WTC11 (cell line): ENCODE measurements at regions not wholly inside any gene's neighbourhood (a gene's known extent, or its start where the extent isn't known, plus 50 kb on each side); places are given as distances from the start of the nearest gene placed in this dataset.

ENCODE experiments used
- ATAC-seq: fragments of 200-7000 bp; cut with Tn5 transposase; 2 replicates; pipeline ENCODE4 v1.10.0; 2021; ENCODE audit warnings: mild to moderate bottlenecking, moderate library complexity
- CTCF ChIA-PET: fragments of 300-600 bp; sonication (Branson Sonifier 250); formaldehyde crosslinking; loops from one replicate; lab custom pipeline; 2021; ENCODE audit warnings: antibody characterized with exemption; lab: Charles Lee
- POLR2A ChIA-PET: fragments of 350-600 bp; sonication (Branson Sonifier 250); formaldehyde crosslinking; loops from one replicate; lab custom pipeline; 2021; ENCODE audit warnings: antibody characterized with exemption; lab: Charles Lee
- DNase-seq: peaks from one replicate; pipeline ENCODE4 v3.0.0; 2021; ENCODE audit warnings: low spot score
- H3K27ac Mint-ChIP-seq: 2 replicates; pipeline ENCODE4 v1.8.0; 2021; ENCODE audit warnings: mixed read lengths
- H3K27me3 Mint-ChIP-seq: 2 replicates; pipeline ENCODE4 v1.8.0; 2021; ENCODE audit warnings: low read depth, mild to moderate bottlenecking, moderate library complexity, mixed read lengths
- H3K36me3 Mint-ChIP-seq: 2 replicates; pipeline ENCODE4 v1.8.0; 2021; ENCODE audit warnings: mixed read lengths
- H3K4me1 Mint-ChIP-seq: 2 replicates; pipeline ENCODE4 v1.8.0; 2022; ENCODE audit warnings: mixed read lengths
- H3K4me3 Mint-ChIP-seq: 2 replicates; pipeline ENCODE4 v1.8.0; 2021; ENCODE audit warnings: mild to moderate bottlenecking, moderate library complexity, mixed read lengths
- H3K9me3 Mint-ChIP-seq: 2 replicates; pipeline ENCODE4 v1.8.0; 2021; ENCODE audit warnings: mixed read lengths
- CREB1 ChIP-seq: sonication (generic); formaldehyde crosslinking; IDR thresholded peaks from 2 replicates; pipeline ENCODE4 v1.8.0; 2023; ENCODE audit warnings: mild to moderate bottlenecking, missing genetic modification reagents
- ELF4 ChIP-seq: sonication (generic); formaldehyde crosslinking; IDR thresholded peaks from 2 replicates; pipeline ENCODE4 v1.8.1; 2022; ENCODE audit warnings: low read depth, mild to moderate bottlenecking, moderate library complexity, missing genetic modification reagents
- FOXP1 ChIP-seq: sonication (generic); formaldehyde crosslinking; IDR thresholded peaks from 2 replicates; pipeline ENCODE4 v1.8.0; 2022; ENCODE audit warnings: missing genetic modification reagents, mild to moderate bottlenecking, moderate library complexity, borderline replicate concordance
- JUN ChIP-seq: sonication (generic); formaldehyde crosslinking; IDR thresholded peaks from 2 replicates; pipeline ENCODE4 v1.8.0; 2023; ENCODE audit warnings: mild to moderate bottlenecking, missing genetic modification reagents
- NFYB ChIP-seq: sonication (generic); formaldehyde crosslinking; conservative IDR thresholded peaks from 2 replicates; pipeline ENCODE4 v1.8.0; 2022; ENCODE audit warnings: low read depth, missing genetic modification reagents
- NR1H2 ChIP-seq: sonication (generic); formaldehyde crosslinking; IDR thresholded peaks from 2 replicates; pipeline ENCODE4 v1.9.0; 2021; ENCODE audit warnings: mild to moderate bottlenecking, moderate library complexity, missing genetic modification reagents
- NR2C2 ChIP-seq: sonication (generic); formaldehyde crosslinking; IDR thresholded peaks from 2 replicates; pipeline ENCODE4 v1.8.0; 2022; ENCODE audit warnings: mild to moderate bottlenecking, missing genetic modification reagents
- SMAD3 ChIP-seq: sonication (generic); formaldehyde crosslinking; IDR thresholded peaks from 2 replicates; pipeline ENCODE4 v1.8.0; 2022; ENCODE audit warnings: missing genetic modification reagents, mild to moderate bottlenecking, borderline replicate concordance
- SMAD4 ChIP-seq: sonication (generic); formaldehyde crosslinking; IDR thresholded peaks from 2 replicates; pipeline ENCODE4 v1.8.0; 2022; ENCODE audit warnings: mild to moderate bottlenecking, missing genetic modification reagents
- SOX15 ChIP-seq: fragments of 250-450 bp; sonication (Bioruptor Pico); IDR thresholded peaks from 2 replicates; pipeline ENCODE4 v1.9.0; 2021; ENCODE audit warnings: mild to moderate bottlenecking
- SP1 ChIP-seq: sonication (generic); formaldehyde crosslinking; conservative IDR thresholded peaks from 2 replicates; pipeline ENCODE4 v1.8.1; 2022; ENCODE audit warnings: missing genetic modification reagents
- ZNF219 ChIP-seq: sonication (generic); formaldehyde crosslinking; IDR thresholded peaks from 2 replicates; pipeline ENCODE4 v1.8.0; 2023; ENCODE audit warnings: missing genetic modification reagents, mild to moderate bottlenecking, borderline replicate concordance
- TF ChIP-seq, protein P1 (sequence below): sonication (generic); formaldehyde crosslinking; IDR thresholded peaks from 2 replicates; pipeline ENCODE4 v1.8.0; 2023; ENCODE audit warnings: missing genetic modification reagents
- TF ChIP-seq, protein P2 (sequence below): sonication (generic); formaldehyde crosslinking; IDR thresholded peaks from 2 replicates; pipeline ENCODE4 v1.8.0; 2022; ENCODE audit warnings: missing genetic modification reagents
- TF ChIP-seq, protein P3 (sequence below): fragments of 250-450 bp; sonication (Bioruptor Pico); conservative IDR thresholded peaks from 2 replicates; pipeline ENCODE4 v1.9.0; 2021; ENCODE audit warnings: mild to moderate bottlenecking
- TF ChIP-seq, protein P4 (sequence below): fragments of 250-450 bp; sonication (Bioruptor Pico); IDR thresholded peaks from 2 replicates; pipeline ENCODE4 v1.9.0; 2021; ENCODE audit warnings: moderate library complexity, mild to moderate bottlenecking, inconsistent platforms, borderline replicate concordance
- TF ChIP-seq, protein P5 (sequence below): sonication (generic); formaldehyde crosslinking; conservative IDR thresholded peaks from 2 replicates; pipeline ENCODE4 v1.8.1; 2023; ENCODE audit warnings: mild to moderate bottlenecking, low read depth, missing genetic modification reagents, moderate library complexity
- TF ChIP-seq, protein P6 (sequence below): sonication (generic); formaldehyde crosslinking; IDR thresholded peaks from 2 replicates; pipeline ENCODE4 v1.8.1; 2022; ENCODE audit warnings: mild to moderate bottlenecking, missing genetic modification reagents, moderate library complexity, borderline replicate concordance
- TF ChIP-seq, protein P7 (sequence below): fragments of 250-450 bp; sonication (Bioruptor Pico); IDR thresholded peaks from 2 replicates; pipeline ENCODE4 v1.9.0; 2021; ENCODE audit warnings: mild to moderate bottlenecking
- TF ChIP-seq, protein P8 (sequence below): fragments of 250-450 bp; sonication (Bioruptor Pico); IDR thresholded peaks from 2 replicates; pipeline ENCODE4 v1.9.0; 2021; ENCODE audit warnings: mild to moderate bottlenecking, borderline replicate concordance

DNA sequence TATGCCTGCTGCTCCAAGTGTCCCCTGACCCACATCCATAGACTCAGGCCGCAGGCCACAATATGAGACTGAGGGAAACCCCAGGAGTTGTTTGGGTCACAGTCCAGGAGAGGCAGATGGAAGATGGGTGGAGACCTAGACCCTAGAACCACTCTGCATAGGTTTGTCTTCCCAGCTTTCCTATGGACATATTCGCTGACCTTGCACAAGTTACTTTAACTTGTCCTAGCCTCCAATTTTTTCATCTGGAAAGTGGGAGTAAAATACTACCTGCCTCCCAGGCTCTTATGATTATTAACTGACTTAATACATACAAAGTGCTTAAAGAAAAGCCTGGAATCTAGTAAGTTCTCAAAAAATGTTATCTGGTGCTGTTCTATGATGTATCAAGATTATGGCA is 157.1 kb upstream of the IFNG-AS1 start:
- DNase-seq (no peak), ATAC-seq (no peak)
- no peak for TF ChIP-seq ZNF219
- TF ChIP-seq, protein P1, sequence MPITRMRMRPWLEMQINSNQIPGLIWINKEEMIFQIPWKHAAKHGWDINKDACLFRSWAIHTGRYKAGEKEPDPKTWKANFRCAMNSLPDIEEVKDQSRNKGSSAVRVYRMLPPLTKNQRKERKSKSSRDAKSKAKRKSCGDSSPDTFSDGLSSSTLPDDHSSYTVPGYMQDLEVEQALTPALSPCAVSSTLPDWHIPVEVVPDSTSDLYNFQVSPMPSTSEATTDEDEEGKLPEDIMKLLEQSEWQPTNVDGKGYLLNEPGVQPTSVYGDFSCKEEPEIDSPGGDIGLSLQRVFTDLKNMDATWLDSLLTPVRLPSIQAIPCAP (CRISPR knock-in tag) = no peak
- TF ChIP-seq, protein P2, sequence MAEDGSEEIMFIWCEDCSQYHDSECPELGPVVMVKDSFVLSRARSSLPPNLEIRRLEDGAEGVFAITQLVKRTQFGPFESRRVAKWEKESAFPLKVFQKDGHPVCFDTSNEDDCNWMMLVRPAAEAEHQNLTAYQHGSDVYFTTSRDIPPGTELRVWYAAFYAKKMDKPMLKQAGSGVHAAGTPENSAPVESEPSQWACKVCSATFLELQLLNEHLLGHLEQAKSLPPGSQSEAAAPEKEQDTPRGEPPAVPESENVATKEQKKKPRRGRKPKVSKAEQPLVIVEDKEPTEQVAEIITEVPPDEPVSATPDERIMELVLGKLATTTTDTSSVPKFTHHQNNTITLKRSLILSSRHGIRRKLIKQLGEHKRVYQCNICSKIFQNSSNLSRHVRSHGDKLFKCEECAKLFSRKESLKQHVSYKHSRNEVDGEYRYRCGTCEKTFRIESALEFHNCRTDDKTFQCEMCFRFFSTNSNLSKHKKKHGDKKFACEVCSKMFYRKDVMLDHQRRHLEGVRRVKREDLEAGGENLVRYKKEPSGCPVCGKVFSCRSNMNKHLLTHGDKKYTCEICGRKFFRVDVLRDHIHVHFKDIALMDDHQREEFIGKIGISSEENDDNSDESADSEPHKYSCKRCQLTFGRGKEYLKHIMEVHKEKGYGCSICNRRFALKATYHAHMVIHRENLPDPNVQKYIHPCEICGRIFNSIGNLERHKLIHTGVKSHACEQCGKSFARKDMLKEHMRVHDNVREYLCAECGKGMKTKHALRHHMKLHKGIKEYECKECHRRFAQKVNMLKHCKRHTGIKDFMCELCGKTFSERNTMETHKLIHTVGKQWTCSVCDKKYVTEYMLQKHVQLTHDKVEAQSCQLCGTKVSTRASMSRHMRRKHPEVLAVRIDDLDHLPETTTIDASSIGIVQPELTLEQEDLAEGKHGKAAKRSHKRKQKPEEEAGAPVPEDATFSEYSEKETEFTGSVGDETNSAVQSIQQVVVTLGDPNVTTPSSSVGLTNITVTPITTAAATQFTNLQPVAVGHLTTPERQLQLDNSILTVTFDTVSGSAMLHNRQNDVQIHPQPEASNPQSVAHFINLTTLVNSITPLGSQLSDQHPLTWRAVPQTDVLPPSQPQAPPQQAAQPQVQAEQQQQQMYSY (CRISPR knock-in tag) = no peak
- TF ChIP-seq, protein P3, sequence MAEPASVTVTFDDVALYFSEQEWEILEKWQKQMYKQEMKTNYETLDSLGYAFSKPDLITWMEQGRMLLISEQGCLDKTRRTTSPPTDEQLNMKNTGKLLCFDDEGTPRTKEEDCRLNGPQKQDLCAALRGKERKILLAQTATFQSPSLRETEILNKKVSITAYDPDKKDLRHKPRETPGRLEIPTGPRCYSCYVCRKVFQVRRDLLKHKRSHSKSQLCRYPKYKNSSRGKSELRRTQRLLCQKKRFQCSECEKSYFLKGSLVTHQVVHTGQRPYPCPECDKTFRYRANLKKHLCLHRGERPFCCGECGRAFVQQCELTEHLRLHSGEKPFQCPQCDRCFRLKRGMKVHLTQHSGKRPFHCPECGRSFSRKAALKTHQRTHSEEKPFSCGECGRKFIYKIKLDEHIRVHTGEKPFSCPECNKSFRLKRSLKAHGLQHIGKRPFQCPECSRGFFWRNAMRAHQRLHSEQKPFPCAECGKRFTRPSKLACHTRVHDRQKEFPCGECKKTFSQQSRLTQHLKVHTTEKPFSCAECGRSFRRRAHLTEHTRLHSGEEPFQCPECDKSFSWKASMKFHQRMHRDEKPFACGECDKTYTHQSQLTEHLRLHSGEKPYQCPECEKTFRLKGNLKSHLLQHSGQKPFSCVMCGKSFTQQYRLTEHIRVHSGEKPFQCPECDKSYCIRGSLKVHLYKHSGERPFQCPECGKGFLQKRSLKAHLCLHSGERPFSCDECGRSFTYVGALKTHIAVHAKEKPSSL = no peak
- TF ChIP-seq NFYB (CRISPR knock-in tag) = no peak
- no peak for TF ChIP-seq ELF4 (CRISPR knock-in tag)
- no peak for TF ChIP-seq FOXP1 (CRISPR knock-in tag)
- TF ChIP-seq, protein P4, sequence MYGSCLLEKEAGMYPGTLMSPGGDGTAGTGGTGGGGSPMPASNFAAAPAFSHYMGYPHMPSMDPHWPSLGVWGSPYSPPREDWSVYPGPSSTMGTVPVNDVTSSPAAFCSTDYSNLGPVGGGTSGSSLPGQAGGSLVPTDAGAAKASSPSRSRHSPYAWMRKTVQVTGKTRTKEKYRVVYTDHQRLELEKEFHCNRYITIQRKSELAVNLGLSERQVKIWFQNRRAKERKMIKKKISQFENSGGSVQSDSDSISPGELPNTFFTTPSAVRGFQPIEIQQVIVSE (CRISPR knock-in tag) = no peak
- TF ChIP-seq JUN = no peak
- Mint-ChIP-seq H3K27ac (no peak overlapping the region), H3K36me3 (no peaks in the 10 kb centered on the region; the same call in 1 of the 2 replicates), H3K4me1 (peaks cover 5% of the 10 kb centered on the region), H3K9me3 (peaks cover 22% of the 10 kb centered on the region), H3K4me3 (no peak overlapping the region), H3K27me3 (peaks cover 3% of the 10 kb centered on the region; the same call in 1 of the 2 replicates)
- POLR2A ChIA-PET = interaction anchor here (0.5 kb wide), 1 partner anchor 249 kb away, joined by 3 read pairs; no protein-coding TSS in a partner anchor
- CTCF ChIA-PET = no interaction called here

DNA sequence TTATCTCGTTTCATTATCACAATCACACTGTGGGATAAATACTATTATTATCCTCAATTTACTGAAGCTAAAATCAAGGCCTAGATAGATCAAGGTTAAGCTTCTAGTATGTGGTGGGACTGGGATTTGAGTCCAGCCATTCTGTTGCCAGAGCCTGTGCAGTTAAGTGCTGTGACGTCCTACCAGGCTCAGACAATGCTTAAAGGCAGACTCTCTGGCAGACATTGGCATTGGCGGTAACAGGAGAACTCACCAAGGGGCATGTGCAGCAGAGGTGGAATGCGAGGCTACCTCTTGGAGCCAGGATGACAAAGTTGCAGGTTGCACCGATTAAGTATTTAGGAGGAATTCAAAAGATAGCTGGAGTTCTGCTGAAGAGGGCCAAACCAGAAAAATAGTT is 155.6 kb upstream of the IFNG-AS1 start:
- DNase-seq (no peak), ATAC-seq (no peak)
- peaks cover 2% of the 10 kb centered on the region for H3K4me1 Mint-ChIP-seq
- ChIA-PET POLR2A (no interaction called here), CTCF (no interaction called here)
- peaks cover 37% of the 10 kb centered on the region for H3K9me3 Mint-ChIP-seq
- H3K27ac Mint-ChIP-seq = no peak overlapping the region
- peaks cover 3% of the 10 kb centered on the region; the same call in 1 of the 2 replicates for H3K27me3 Mint-ChIP-seq
- H3K36me3 Mint-ChIP-seq = no peaks in the 10 kb centered on the region; the same call in 1 of the 2 replicates
- no peak overlapping the region for H3K4me3 Mint-ChIP-seq
- TF ChIP-seq, protein P5, sequence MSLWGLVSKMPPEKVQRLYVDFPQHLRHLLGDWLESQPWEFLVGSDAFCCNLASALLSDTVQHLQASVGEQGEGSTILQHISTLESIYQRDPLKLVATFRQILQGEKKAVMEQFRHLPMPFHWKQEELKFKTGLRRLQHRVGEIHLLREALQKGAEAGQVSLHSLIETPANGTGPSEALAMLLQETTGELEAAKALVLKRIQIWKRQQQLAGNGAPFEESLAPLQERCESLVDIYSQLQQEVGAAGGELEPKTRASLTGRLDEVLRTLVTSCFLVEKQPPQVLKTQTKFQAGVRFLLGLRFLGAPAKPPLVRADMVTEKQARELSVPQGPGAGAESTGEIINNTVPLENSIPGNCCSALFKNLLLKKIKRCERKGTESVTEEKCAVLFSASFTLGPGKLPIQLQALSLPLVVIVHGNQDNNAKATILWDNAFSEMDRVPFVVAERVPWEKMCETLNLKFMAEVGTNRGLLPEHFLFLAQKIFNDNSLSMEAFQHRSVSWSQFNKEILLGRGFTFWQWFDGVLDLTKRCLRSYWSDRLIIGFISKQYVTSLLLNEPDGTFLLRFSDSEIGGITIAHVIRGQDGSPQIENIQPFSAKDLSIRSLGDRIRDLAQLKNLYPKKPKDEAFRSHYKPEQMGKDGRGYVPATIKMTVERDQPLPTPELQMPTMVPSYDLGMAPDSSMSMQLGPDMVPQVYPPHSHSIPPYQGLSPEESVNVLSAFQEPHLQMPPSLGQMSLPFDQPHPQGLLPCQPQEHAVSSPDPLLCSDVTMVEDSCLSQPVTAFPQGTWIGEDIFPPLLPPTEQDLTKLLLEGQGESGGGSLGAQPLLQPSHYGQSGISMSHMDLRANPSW = no peak
- TF ChIP-seq CREB1 (CRISPR knock-in tag) = no peak
- TF ChIP-seq, protein P6, sequence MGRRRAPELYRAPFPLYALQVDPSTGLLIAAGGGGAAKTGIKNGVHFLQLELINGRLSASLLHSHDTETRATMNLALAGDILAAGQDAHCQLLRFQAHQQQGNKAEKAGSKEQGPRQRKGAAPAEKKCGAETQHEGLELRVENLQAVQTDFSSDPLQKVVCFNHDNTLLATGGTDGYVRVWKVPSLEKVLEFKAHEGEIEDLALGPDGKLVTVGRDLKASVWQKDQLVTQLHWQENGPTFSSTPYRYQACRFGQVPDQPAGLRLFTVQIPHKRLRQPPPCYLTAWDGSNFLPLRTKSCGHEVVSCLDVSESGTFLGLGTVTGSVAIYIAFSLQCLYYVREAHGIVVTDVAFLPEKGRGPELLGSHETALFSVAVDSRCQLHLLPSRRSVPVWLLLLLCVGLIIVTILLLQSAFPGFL = no peak
- TF ChIP-seq SP1 (CRISPR knock-in tag) = no peak
- no peak for TF ChIP-seq SMAD4 (CRISPR knock-in tag)
- no peak for TF ChIP-seq SMAD3 (CRISPR knock-in tag)
- TF ChIP-seq, protein P7, sequence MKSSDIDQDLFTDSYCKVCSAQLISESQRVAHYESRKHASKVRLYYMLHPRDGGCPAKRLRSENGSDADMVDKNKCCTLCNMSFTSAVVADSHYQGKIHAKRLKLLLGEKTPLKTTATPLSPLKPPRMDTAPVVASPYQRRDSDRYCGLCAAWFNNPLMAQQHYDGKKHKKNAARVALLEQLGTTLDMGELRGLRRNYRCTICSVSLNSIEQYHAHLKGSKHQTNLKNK (CRISPR knock-in tag) = no peak
- TF ChIP-seq NR1H2 (CRISPR knock-in tag) = no peak
- TF ChIP-seq NR2C2 (CRISPR knock-in tag) = no peak
- TF ChIP-seq, protein P8, sequence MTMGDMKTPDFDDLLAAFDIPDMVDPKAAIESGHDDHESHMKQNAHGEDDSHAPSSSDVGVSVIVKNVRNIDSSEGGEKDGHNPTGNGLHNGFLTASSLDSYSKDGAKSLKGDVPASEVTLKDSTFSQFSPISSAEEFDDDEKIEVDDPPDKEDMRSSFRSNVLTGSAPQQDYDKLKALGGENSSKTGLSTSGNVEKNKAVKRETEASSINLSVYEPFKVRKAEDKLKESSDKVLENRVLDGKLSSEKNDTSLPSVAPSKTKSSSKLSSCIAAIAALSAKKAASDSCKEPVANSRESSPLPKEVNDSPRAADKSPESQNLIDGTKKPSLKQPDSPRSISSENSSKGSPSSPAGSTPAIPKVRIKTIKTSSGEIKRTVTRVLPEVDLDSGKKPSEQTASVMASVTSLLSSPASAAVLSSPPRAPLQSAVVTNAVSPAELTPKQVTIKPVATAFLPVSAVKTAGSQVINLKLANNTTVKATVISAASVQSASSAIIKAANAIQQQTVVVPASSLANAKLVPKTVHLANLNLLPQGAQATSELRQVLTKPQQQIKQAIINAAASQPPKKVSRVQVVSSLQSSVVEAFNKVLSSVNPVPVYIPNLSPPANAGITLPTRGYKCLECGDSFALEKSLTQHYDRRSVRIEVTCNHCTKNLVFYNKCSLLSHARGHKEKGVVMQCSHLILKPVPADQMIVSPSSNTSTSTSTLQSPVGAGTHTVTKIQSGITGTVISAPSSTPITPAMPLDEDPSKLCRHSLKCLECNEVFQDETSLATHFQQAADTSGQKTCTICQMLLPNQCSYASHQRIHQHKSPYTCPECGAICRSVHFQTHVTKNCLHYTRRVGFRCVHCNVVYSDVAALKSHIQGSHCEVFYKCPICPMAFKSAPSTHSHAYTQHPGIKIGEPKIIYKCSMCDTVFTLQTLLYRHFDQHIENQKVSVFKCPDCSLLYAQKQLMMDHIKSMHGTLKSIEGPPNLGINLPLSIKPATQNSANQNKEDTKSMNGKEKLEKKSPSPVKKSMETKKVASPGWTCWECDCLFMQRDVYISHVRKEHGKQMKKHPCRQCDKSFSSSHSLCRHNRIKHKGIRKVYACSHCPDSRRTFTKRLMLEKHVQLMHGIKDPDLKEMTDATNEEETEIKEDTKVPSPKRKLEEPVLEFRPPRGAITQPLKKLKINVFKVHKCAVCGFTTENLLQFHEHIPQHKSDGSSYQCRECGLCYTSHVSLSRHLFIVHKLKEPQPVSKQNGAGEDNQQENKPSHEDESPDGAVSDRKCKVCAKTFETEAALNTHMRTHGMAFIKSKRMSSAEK = no peak
- no peak for TF ChIP-seq SOX15 (CRISPR knock-in tag)
